GM12891 (cell line): ENCODE measurements at regions not wholly inside any gene's neighbourhood (a gene's known extent, or its start where the extent isn't known, plus 50 kb on each side); places are given as distances from the start of the nearest gene placed in this dataset.

Experiments used
- DNase-seq: peaks from one replicate; pipeline ENCODE4 v3.0.0; 2011; ENCODE audit warnings: low spot score; ENCODE audit not compliant: insufficient read length
- FAIRE-seq: peaks from 2 replicates; lab custom pipeline; 2011; peaks lifted over from hg19 to GRCh38; lab: Jason Lieb, UNC
- PAX5 ChIP-seq: IDR thresholded peaks from 2 replicates; pipeline ENCODE4 v1.6.1; 2011; ENCODE audit warnings: low read length, moderate library complexity, mild to moderate bottlenecking; ENCODE audit not compliant: insufficient read depth, severe bottlenecking
- POLR2A ChIP-seq: IDR thresholded peaks from 2 replicates; pipeline ENCODE4 v1.6.1; 2011; ENCODE audit warnings: low read depth, low read length, control low read depth
- POLR2AphosphoS5 ChIP-seq: IDR thresholded peaks from 2 replicates; pipeline ENCODE4 v1.6.1; 2011; ENCODE audit warnings: low read depth, low read length, control low read depth
- POU2F2 ChIP-seq: IDR thresholded peaks from 2 replicates; pipeline ENCODE4 v1.6.1; 2011; ENCODE audit warnings: low read depth, mild to moderate bottlenecking, control low read depth, low read length, moderate library complexity
- SPI1 ChIP-seq: IDR thresholded peaks from 2 replicates; pipeline ENCODE4 v1.6.1; 2011; ENCODE audit warnings: low read depth, low read length, control low read depth
- TAF1 ChIP-seq: IDR thresholded peaks from 2 replicates; pipeline ENCODE4 v1.6.1; 2011; ENCODE audit warnings: low read depth, low read length, control low read depth

- no peak for DNase-seq
- TF ChIP-seq POLR2A (no peak), PAX5 (no peak), POLR2AphosphoS5 (no peak)
- no peak for FAIRE-seq
Observed at GRCh38 chr16:11429123-11429522, 83.9 kb downstream of the RMI2 start.

- DNase-seq (no peak), FAIRE-seq (no peak)
- TF ChIP-seq TAF1 (no peak), POLR2AphosphoS5 (no peak), POLR2A (no peak), POU2F2 (no peak), SPI1 (no peak), PAX5 (no peak)
Observed at GRCh38 chr16:11429823-11430222, 84.6 kb downstream of the RMI2 start.

DNA sequence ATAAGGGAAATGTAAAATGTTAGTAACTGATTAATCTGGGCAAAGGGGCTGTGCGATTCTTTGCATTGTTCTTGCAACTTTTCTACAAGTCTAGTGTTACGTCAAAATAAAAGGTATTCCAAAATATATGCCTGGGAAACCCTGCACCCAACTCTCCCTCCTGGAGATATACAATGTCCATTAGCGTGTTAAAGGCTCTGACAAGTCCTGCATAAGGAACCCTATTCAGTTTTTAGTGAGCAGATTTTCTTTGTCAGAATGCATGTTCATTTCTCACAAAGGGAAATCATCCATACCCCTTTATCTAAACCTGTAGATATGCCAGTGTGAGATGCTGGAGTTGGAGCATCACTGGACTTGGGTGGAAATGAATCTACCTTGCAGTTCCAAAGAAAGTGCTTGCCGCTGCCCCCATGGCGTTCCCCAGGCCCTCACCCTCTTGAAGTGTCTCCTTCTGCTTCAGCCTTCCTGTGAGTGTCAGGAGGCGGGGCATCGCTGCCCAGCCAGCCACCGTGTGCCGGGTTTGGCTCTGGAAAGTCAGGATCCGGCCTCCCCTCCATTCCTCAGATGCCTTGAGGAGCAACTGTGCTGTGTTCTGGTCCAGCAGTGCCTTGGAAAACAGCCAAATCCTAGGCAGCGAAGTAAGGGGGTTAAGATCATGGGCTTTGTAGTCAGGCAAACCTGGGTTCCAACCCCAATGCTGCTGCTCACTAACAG lies 85.5 kb downstream of the RMI2 start:
- TF ChIP-seq PAX5 = no peak
- no peak for TF ChIP-seq SPI1
- no peak for TF ChIP-seq POLR2A
- no peak for TF ChIP-seq POLR2AphosphoS5
- TF ChIP-seq POU2F2 = no peak
- no peak for TF ChIP-seq TAF1
- no peak for FAIRE-seq
- no peak for DNase-seq

- TF ChIP-seq POU2F2 (no peak), POLR2A (no peak), TAF1 (no peak), POLR2AphosphoS5 (no peak), SPI1 (no peak), PAX5 (no peak)
- FAIRE-seq (no peak), DNase-seq (no peak)
Observed at GRCh38 chr16:11431915-11432465, 86.7 kb downstream of the RMI2 start.

GRCh38 chr16:11432856-11433395 lies 87.7 kb downstream of the RMI2 start:
- TF ChIP-seq SPI1 (no peak), POLR2AphosphoS5 (no peak), POLR2A (no peak), TAF1 (no peak), PAX5 (no peak), POU2F2 (no peak)
- FAIRE-seq = no peak
- DNase-seq = no peak

GRCh38 chr16:11435576-11435975 lies 90.3 kb downstream of the RMI2 start:
- FAIRE-seq (no peak), DNase-seq (no peak)
- TF ChIP-seq POLR2A (no peak), SPI1 (no peak), POLR2AphosphoS5 (no peak)

DNA sequence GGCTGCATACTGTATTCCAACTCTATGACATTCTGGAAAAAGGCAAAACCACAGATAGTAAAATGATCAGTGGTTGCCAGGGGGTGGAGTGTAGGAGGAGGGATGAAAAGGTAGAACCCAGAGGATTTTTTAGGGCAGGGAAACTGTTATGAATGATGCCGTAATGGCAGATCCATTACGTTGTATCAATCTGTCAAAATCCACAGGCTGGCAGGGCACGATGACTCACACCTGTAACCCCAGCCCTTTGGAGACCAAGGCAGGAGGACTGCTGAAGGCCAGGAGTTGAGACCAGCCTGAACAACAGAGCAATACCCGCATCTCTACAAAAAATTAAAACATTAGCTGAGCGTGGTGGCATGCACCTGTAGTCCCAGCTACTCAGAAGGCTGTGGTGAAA lies 91.8 kb downstream of the RMI2 start:
- DNase-seq (no peak), FAIRE-seq (no peak)
- no peak for TF ChIP-seq TAF1

GRCh38 chr16:11439790-11440656 lies 94.8 kb downstream of the RMI2 start:
- FAIRE-seq (no peak), DNase-seq (no peak)
- no peak for TF ChIP-seq POLR2A
- TF ChIP-seq TAF1 = no peak
- TF ChIP-seq PAX5 = no peak
- TF ChIP-seq SPI1 = no peak
- no peak for TF ChIP-seq POLR2AphosphoS5
- TF ChIP-seq POU2F2 = no peak

DNA sequence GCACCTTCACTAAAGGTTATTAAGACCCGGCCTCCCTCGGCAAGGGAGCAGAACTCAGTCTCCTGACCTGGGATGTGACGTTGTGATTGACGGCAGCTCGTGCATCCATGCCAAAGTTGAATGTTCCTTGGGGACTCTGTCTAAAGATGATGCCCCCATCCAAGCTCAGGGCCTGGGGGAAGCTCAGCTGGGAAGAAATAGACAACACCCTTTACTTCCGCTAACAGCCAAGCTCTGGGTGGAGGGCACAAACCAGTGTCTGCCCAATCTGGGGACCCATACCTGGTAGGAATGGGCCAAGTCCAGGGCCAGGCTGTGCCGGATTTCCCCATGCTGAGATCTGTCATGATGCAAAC lies 95.4 kb downstream of the RMI2 start:
- DNase-seq (no peak), FAIRE-seq (no peak)
- no peak for TF ChIP-seq PAX5
- TF ChIP-seq POLR2AphosphoS5 = no peak
- no peak for TF ChIP-seq SPI1
- TF ChIP-seq POLR2A = no peak
- no peak for TF ChIP-seq TAF1
- no peak for TF ChIP-seq POU2F2

DNA sequence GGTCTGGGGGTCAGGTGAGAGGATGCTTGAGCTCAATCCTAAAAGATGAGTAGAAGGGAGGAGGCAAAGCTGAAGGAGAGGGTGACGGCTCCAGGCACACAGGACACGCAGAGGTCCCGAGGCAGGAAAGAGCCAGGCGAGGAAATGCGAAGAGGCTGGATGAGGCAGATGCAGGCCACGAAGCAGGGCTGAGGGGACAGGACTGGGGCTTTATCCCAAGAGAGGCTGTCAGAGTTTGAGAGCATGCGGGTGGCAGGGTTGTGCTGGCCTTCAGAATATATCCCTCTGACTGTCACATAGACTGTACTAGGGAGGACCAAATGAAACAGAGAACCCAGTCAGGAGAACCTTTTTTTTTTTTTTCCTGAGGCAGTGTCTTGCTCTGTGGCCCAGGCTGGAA lies 100.2 kb downstream of the RMI2 start:
- no peak for TF ChIP-seq PAX5
- TF ChIP-seq TAF1 = no peak
- TF ChIP-seq POU2F2 = no peak
- DNase-seq = no peak
- FAIRE-seq = no peak
